Stimulated activated CD8-positive, alpha-beta memory T cell treated with anti-CD3 and anti-CD28 coated beads, Interleukin-7, amount 100 ng/mL, for 48 hours (primary cell): ENCODE measurements at regions not wholly inside any gene's neighbourhood (a gene's known extent, or its start where the extent isn't known, plus 50 kb on each side); places are given as distances from the start of the nearest gene placed in this dataset.

Experiments
- DNase-seq, 2 donors: peaks; one replicate each; pipeline ENCODE4 v3.0.0-alpha.2; 2020; ENCODE audit warnings: low read depth in 1 of 2; ENCODE audit errors: extremely low read depth in 1 of 2

DNA sequence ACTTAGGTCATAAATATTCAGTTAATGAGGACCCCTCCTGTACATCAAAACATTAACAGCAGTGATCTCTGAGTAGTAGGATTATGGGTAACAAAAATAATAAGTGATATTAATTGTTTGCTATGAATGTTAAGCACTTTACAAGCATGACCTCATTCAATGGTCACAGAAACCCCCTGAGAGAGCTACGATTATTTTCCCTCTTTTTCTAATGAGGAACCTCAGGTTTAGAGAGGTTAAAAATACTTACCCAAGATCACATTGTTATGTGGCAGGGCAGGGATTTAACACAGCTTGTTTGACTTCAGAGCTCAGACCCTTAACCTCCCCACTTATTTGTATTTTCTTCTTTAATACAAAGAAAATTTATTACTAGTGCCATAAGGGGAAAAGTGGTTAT is 228.2 kb downstream of the TBL1XR1 start:
- DNase-seq: no peak

DNA sequence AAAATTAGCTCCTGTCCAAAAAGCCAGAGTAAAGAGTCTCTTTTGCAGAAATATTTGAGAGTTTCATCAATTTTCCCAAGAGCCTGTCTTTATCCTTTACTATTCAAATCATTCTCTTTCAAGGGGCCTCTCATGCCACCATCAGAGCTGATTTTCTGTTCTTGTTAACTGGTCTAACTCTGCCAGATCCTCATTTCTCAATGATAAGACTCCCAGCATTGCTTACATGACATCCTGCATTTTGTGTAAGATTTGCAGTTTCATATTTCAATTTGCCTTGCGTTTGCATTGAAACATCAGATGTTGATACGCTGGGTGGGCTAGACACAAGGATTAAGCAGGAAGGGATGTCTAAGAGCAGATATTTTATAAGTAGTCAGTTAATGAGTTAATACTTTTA is 228.7 kb downstream of the TBL1XR1 start:
- no peak for DNase-seq

DNA sequence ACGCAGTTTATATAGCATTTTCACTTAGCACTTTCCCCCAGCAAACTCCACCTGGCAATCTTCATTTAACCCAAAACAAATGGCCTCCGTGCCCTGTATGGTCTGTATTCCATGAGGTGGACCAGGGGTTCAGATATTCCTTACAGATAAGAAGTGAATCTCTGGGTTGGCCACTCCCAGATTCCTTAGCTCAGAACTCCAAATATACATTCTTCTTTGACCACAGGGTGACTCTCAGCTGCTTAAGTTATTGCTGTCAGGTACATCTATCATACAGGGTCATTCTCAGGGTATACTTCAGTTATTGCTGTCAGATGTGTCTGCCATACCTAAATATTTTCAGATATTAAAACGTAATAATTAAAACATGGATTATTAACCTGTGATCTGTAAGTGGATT is 229.8 kb downstream of the TBL1XR1 start:
- DNase-seq: no peak

DNA sequence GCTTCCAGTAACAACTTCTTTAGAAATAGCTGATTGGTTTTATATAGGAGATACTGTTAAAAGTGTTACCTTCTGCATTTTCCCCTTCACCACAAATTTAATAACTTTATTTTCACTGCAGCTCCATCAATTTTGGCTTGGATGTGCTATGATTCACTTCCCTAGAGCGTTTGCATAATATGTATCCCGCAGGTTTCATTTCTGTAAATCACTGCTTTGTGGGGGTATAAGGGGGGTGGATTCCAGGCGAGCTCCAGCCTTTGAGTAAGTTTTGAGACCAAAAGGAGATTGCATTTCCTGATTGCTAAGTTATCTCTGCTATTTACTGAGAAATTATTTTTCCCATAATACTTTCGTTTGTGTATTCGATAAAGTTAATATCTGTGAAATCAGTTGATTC is 232.6 kb downstream of the TBL1XR1 start:
- DNase-seq: no peak

DNA sequence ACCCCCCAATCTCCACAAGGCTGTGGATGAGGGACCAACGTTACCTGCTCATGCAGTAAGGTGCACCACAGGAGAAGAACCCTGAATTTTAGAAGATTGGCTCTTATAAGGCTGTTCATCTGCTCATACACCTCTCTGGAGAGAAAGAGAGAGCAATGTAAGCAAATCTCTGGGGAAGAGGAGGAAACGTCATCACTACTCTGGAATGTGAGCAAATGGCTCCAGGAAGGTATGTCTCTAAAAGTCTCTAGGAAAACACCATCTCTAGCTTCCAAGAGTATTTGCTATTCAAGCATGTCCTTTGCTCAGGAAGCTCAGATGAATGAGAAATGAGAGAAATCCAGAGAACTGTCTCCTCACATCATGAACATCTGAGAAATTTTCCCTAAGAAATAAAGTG is 235.4 kb downstream of the TBL1XR1 start:
- no peak for DNase-seq

DNA sequence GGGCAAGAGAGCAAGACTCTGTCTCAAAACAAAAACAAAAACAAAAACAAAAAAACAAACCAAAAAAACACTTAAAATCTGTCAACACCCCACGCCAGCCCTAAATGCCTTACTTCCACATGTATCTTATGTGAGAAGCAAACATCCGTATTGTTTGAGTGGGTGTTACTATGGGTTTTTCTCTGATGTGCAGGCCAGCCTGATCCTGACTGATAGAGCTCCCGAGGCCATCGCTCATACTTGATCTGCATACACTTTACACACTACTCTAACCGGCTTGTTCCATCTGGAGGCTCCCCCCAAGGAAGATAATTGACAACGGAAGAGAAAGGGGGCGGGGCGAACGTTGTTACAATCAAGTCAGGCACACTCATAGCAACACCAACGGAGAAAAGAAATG is 237.4 kb downstream of the TBL1XR1 start:
- no peak for DNase-seq

DNA sequence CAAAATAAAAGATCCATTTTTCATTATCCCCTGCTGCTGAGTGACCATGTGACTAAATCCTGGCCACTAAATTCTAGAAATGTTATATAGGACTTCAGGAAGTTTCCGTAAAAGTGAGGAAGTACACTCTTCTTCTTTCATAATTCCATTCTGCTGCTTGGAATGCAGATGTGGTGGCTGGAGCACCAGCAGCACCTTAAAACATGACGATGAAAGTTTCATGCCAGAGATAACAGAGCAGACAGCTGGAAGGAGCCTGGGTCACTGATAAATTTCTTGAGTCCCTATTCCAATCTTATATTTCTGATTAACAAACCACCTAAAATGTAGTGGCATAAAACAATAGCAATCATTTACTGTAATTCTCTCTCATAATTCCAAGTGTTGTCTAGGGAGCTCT is 238.7 kb downstream of the TBL1XR1 start:
- DNase-seq: no peak

DNA sequence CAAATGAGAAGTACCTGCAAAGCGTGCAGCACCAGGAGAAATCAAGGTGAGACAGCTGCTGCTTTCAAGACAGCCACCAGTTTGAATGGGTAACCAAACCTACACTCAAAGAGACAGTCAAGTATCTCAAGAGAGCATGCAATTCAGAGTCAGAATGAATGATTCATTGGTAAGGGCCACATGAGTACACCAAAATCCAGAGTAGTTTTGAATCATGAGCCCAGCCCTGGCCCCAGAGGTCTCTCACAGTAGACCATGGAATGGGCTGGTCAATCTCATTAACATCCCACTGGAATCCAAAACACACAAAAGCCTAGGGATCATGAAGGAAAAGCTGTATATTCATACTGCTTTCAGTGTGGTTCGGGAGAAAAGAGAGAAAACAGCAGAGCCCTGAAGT is 242.8 kb downstream of the TBL1XR1 start:
- DNase-seq: no peak

DNA sequence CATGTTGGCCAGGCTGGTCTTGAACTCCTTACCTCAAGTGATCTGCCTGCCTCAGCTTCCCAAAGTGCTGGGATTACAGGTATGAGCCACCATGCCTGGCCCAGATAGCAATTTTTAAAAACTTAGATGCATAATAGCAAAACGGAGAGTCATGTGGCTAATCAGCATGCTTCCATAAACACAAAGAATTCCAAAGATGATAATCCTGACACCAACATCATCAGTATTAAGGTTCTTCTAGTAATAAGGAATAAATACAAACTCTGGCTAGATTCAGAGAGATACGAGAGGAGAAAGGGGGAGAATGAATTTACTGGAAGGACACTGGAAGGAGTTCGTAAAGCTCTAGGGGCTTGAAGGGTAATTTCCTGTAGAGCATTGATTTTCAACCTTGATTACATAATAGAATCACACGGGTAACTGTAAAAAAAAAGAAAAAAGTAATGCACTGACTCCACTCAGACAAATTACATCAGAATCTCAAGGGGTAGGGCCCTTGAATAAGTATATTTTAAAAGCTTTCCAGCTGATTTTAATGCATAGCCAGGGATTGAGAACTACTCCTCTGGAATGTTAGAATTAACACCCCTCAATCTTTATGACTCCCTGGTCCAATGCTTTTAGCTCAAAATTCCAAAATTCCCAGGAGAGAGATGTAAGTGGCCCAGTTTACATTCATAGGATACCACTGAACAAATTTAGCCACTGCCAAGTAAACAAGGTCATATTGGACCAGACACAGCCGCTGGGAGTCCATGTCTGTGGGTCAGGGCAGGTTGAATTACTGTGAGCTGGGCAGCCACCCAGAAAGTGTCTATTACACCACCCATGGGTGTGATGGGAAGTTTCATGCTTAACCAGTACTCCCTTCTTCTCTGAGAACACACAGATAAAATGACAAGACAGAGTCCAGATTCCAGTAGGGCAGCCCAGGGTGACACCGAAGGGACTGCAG is 243.9 kb downstream of the TBL1XR1 start:
- no peak for DNase-seq

DNA sequence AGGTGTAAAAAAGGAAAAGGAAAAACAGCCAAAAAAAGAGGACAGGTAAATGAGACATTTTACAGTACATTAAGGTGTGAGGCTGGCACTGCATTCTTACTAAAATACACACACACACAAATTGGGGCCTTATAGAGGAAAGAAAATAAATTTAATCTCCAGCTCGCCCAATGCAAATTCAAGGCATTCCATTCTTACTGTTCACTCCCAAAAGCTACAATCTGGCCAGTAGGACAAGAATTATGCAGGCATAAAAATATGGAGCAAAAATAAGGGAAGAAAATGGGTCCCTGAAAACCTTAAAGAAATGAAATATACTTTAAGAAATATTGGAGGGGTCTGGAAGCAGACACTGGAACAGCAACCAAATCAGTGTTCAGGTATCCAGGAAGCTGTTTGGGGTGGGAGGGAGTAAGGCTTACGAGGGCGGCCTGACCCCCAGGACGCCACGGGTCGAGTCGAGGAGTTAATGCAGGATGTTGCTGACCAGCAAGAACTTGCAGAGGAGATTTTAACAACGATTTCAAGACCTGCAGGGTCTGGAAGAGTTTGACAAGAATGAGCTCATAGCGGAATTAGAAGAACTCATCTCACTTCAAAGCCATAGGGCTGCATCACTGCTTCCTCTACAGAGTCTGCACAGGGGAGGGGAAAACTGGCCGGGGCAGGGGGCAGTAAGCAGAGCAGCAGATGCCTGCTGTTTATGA is 245.5 kb downstream of the TBL1XR1 start:
- no peak for DNase-seq

DNA sequence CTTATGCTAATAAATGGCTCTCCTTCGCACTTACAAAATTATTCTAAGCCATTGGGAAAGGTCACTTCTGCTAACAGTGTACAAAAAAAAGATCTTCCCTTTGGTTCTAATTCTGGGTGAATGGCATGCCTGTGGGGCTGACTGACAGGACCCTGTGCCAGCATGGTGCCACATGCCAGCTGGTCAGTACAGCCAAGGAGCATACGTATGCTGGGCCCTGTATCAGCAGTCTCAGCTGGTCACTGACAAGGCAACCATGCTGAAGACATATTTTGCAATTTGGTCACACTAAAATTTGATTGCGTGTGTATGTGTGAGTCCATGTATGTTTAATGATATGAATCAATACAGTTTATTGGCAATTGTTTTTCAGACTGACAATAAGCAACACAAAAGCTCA is 246.1 kb downstream of the TBL1XR1 start:
- no peak for DNase-seq

DNA sequence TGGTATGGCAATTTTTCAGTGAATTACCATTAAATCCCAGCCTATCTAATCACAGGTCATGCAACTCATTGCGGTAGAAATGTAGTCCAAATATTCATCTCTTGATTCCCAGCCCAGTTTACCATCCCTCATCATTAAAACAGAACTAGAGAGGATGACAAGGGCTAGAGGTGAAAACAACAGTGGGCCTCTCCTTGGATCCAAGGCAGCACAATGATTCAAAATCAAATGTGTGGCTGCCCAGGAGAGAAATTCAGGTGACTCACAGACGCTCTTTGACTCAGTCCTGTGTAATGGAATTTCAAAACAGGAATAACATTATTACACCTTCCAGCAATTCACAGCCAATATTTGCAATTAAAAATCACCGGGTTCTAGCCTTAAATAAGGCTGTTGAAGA is 246.5 kb downstream of the TBL1XR1 start:
- no peak for DNase-seq

DNA sequence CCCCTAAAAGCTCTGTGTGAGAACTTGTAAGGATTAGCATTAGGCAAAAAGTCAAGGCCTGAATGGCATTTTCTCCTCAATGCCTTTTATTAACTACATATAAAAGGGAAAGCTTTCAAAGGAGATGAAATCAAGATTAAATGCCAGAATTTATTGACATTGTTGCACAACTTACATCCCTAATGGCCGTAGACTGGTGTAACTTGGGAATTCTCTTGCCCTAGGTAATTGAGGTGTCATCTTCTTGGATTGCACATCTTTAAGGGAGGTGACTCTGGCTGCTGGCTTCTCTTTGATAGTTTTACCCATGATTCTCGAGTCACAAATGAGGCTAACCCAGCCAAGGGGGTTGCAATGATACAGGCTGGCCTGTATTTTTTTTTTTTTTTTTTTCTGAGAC is 249.1 kb downstream of the TBL1XR1 start:
- DNase-seq: no peak

DNA sequence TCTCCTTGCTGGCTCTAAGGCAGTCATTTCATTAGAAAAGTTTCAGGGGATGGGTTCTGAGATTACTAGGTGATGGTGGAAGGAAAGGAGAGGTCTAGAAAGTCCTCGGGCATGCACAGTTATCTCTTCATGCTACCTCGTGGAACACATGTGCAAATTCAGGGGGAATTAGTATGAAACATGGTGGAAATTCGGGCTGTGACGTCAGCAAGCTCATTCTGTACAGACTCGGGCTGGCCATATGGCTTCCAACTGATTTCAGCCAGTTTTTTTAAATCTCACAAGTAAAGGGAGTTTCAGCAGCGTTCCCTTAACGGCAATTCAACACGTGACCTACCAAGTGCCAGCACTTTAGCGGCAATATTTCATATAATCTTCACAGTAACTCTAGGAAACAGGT is 251.1 kb downstream of the TBL1XR1 start:
- DNase-seq: no peak

DNA sequence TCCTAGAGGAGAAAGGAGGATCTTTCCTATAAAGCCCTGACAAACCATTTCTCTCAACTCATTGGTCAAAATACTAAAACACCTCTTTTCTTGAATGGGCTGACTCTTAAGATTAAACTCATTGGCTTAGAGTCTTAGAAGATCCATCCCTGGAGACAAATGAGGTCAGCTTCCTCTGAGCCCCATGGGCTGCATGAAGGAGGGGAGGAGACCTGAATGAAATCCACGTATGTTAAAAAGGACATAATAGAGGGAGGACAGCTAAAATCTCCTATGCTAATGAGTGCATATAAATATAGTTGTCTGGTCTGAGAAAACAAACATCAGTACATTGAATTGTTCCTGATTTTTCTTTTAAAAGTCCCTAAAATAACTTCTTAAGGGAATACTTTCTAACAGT is 255.0 kb downstream of the TBL1XR1 start:
- DNase-seq: no peak

DNA sequence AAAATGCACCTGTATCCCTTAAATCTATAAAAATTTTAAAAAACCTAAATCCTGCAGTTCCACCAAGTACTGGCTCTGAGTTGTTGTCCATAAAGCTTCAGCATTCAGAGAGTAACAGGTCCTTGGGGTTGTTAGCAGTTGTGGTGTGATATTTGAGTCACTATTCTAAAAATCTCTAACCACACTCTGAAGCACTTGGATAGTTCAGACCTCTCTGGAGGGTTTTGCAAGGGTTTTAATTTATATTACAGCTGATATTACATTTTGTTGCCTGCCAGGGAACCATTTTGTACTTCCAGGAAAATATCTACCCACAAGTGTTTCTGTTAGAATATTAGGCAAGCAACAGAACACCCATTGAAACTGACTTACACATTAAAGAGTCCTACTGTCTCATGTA is 255.6 kb downstream of the TBL1XR1 start:
- no peak for DNase-seq

DNA sequence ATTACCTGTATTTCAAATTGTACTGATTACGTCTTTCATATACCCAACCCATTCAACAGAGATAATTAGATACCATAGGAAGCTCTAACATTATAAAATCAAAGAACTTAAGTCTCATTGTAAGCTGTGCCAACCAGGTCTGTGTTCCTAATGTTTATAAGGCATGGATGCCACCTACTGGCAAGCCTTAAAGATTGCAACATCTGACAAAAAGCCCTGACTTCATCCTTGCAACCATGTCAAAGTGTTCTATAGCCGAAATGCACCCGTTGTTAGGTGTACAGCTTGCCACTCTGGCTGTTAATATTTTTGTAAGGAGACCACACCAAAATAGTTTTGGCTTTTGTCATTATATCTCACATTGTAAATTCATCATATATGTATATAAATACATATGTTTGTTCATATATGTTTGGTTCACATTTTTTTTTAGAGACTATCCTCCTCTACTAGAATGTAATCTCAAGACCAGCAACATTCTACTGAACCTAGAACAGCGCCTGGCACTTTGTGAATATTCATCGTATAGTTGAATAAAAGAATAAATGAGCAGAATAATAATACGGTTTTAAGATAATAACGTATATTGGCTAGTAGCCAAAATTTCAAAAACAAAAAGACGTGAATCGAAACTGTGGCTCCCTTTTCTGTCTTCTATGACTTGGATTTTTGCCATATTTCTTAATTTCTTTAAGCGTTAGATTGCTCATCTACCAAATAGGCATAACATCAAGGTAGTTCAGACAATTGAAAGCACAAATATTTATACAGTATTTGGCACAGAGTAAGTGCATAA is 258.1 kb downstream of the TBL1XR1 start:
- no peak for DNase-seq

DNA sequence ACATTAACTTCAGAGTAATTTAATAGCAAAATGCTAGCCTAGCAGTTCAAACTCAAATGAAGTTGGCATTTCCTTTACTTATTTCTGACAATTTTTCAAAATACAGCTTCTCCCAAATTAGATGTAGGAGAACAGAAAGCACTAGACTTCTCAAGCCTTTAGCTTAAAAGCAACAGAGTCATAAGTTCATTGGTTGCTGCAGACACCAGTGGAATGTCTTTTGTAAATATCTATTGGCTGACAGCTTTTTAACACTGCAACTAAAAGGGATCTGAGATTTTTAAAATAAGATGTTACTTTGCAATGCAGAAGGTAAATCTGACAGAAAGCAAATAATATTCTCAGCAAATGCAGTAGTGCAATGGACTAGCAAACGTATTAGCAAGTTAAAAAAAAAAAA is 259.3 kb downstream of the TBL1XR1 start:
- DNase-seq: no peak

DNA sequence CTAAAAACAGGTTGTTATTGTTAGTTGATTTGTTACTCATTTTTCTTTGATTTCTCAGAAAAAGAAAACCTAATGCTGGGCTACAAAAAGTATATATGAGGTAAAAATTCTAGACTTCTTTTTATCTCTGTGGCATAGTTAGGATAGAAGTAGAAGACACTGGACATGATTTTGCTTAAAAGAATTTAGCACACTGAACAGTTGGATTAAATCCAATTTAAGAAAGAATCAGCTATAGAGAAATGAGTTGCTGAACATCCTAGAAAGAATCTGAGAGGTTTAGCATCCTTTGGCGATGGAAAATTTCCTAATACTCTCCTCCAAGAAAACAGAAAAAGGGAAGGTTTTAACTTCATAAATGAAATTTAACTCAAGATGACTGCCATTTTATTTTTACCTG is 259.7 kb downstream of the TBL1XR1 start:
- DNase-seq: no peak

DNA sequence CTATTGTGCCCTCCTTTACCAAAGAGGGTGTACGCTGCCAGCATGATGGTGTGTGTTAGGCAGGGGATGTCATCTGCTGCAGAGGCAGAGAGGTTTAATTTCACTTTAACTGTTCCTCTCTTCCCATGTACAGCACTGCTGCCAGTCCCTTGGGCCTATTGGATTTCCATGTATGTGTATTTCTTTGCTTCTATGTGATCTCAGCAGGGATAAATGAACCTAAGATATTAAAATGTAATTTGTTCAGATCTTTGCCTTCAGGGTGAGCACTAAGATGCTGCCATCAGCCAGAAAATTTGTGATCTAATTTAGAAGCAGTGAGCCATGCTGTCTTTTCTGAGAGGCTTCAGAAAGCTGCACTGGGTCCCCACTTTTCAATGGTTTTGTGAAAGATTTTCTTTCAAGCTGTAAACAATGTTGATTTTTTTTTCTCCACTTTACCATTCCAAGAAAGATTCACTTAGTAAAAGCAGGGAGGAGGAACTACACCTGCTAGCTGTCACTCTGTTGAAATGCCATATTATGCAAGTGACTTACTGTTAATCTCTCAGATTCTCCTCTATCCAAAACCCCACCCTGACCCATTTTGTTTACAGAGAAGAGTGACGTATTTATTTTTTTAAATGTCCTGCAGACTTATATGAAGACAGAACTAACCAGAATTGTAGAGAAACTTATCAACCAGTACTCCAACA is 261.9 kb downstream of the TBL1XR1 start:
- DNase-seq: no peak

DNA sequence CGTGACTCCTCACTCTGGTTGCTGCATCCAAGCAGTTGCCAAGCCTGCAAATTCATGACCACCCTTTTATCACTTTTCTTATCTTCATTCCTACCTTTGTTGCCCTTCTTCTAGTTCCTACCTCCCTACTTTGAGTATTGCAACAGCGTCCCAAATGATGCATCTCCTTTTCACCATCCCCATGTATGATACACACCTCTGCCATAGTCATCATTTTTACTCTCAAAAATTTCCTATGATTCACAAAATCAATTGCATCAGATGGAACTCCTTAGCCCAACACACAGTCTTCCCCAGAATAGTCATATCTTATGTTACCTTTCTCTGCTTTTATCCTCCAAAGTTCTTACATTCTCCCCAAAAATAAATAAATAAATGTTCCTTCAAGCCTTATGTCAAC is 262.6 kb downstream of the TBL1XR1 start:
- DNase-seq: no peak
